ENCODE measurements at regions not wholly inside any gene's neighbourhood (a gene's known extent, or its start where the extent isn't known, plus 50 kb on each side); places are given as distances from the start of the nearest gene placed in this dataset.
"Not testable (repeated sequence)": the region's sequence is repeated elsewhere in the genome, so short reads cannot be mapped to it uniquely, and the experiment has no call there.

- no peak overlapping the region for H3K4me3 ChIP-seq (replicated peaks in 1 of 2; ENCODE audit: low read depth in 2 of 2, low read length in 2 of 2)
- DNase-seq (ENCODE audit: low read depth in 2 of 2), result no peak
- no peak for TF ChIP-seq CTCF (IDR thresholded peaks at IDR 0.05; ENCODE audit: low read depth, low read length)
Measured at GRCh38 chr5:56406221-56406620, 173.1 kb upstream of the ANKRD55 start.

- H3K4me3 ChIP-seq (replicated peaks in 1 of 2; ENCODE audit: low read depth in 2 of 2, low read length in 2 of 2), result no peak overlapping the region
- no peak for TF ChIP-seq CTCF (IDR thresholded peaks at IDR 0.05; ENCODE audit: low read depth, low read length)
- no peak for DNase-seq (ENCODE audit: low read depth in 2 of 2)
Measured at GRCh38 chr5:56405116-56405908, 172.2 kb upstream of the ANKRD55 start.

- TF ChIP-seq CTCF (IDR thresholded peaks at IDR 0.05; ENCODE audit: low read depth, low read length), result no peak
- H3K4me3 ChIP-seq (replicated peaks in 1 of 2; ENCODE audit: low read depth in 2 of 2, low read length in 2 of 2), result no peak overlapping the region
- DNase-seq (ENCODE audit: low read depth in 2 of 2), result no peak
Measured at GRCh38 chr5:56402266-56403220, 169.4 kb upstream of the ANKRD55 start.

- not testable (repeated sequence) for H3K4me3 ChIP-seq (replicated peaks in 1 of 2; ENCODE audit: low read depth in 2 of 2, low read length in 2 of 2); DNase-seq (ENCODE audit: low read depth in 2 of 2)
Measured at GRCh38 chr5:56397796-56398195, 164.7 kb upstream of the ANKRD55 start.

- no peak overlapping the region for H3K4me3 ChIP-seq (replicated peaks in 1 of 2; ENCODE audit: low read depth in 2 of 2, low read length in 2 of 2)
- DNase-seq (ENCODE audit: low read depth in 2 of 2), result no peak
- no peak for TF ChIP-seq CTCF (IDR thresholded peaks at IDR 0.05; ENCODE audit: low read depth, low read length)
Measured at GRCh38 chr5:56396634-56397033, 163.5 kb upstream of the ANKRD55 start.

DNA sequence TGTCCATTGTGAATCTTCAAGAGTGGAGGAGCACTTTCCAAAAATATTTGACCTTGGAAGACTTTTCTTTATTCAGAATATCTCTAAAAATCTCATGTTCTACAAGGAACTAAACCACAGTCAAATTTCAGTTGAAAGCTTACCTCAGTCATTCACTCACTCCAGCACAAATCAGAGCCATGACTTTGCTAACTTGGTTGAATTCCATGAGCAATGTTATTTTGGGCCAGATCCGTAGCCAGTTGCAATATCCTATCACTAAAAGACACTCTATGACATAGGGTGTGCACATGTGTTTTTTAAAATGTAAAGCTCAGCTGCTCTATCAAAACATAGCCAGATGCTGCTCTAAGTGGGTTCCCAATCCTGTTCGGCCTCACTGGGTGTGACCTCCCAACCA lies 156.1 kb upstream of the ANKRD55 start:
- TF ChIP-seq CTCF (IDR thresholded peaks at IDR 0.05; ENCODE audit: low read depth, low read length), result no peak
- no peak overlapping the region for H3K4me3 ChIP-seq (replicated peaks in 1 of 2; ENCODE audit: low read depth in 2 of 2, low read length in 2 of 2)
- no peak for DNase-seq (ENCODE audit: low read depth in 2 of 2)
